A673 (cell line): ENCODE measurements at regions not wholly inside any gene's neighbourhood (a gene's known extent, or its start where the extent isn't known, plus 50 kb on each side); places are given as distances from the start of the nearest gene placed in this dataset.
A peak's percentile ranks its signal among the peaks of the same experiment; 100 is the strongest.

Experiments
- BruUV-seq: library from RNA; stranded (reverse); fragments of 400-500 nt; replicated peaks from 2 replicates; lab custom pipeline; 2021; lab: Mats Ljungman, UMichigan
- CTCF ChIA-PET: fragments of 300-600 bp; sonication (Branson Sonifier 250); formaldehyde crosslinking; loops from one replicate; lab custom pipeline; 2022; ENCODE audit warnings: antibody characterized with exemption; lab: Charles Lee
- POLR2A ChIA-PET: fragments of 300-600 bp; sonication (Branson Sonifier 250); formaldehyde crosslinking; loops from one replicate; lab custom pipeline; 2022; ENCODE audit warnings: antibody characterized with exemption; ENCODE audit not compliant: low non-redundant PET; lab: Charles Lee
- DNase-seq: peaks from one replicate; pipeline ENCODE4 v3.0.0-alpha.2; 2015; ENCODE audit warnings: low spot score
- H3K27ac ChIP-seq: fragments of 200-600 bp; sonication (generic); 2 replicates; pipeline ENCODE4 v1.5.1; 2016; ENCODE audit warnings: mixed run types, low read depth, mild to moderate bottlenecking, mixed read lengths, antibody characterized with exemption, low read length; ENCODE audit not compliant: poor library complexity, severe bottlenecking
- H3K27me3 ChIP-seq: fragments of 200-600 bp; sonication (generic); replicated peaks from 2 replicates; pipeline ENCODE4 v1.6.1; 2017; ENCODE audit warnings: mixed run types, low read depth, mild to moderate bottlenecking, mixed read lengths, antibody characterized with exemption, low read length; ENCODE audit not compliant: insufficient read depth, poor library complexity
- H3K36me3 ChIP-seq: fragments of 200-600 bp; sonication (generic); 2 replicates; pipeline ENCODE4 v1.6.1; 2016; ENCODE audit warnings: mixed run types, mild to moderate bottlenecking, mixed read lengths, antibody characterized with exemption, low read length; ENCODE audit not compliant: insufficient read depth, poor library complexity, severe bottlenecking
- H3K4me1 ChIP-seq: fragments of 200-600 bp; sonication (generic); 2 replicates; pipeline ENCODE4 v1.6.1; 2017; ENCODE audit warnings: mixed run types, mild to moderate bottlenecking, mixed read lengths, antibody characterized with exemption, low read length; ENCODE audit not compliant: insufficient read depth, poor library complexity, severe bottlenecking
- H3K4me3 ChIP-seq: fragments of 200-600 bp; sonication (generic); 2 replicates; pipeline ENCODE4 v1.5.1; 2016; ENCODE audit warnings: low read depth, mixed run types, mild to moderate bottlenecking, mixed read lengths, low read length; ENCODE audit not compliant: poor library complexity, severe bottlenecking
- H3K9me3 ChIP-seq: fragments of 200-600 bp; sonication (generic); 2 replicates; pipeline ENCODE4 v1.6.1; 2016; ENCODE audit warnings: mixed run types, low read depth, mild to moderate bottlenecking, mixed read lengths, antibody characterized with exemption, low read length; ENCODE audit not compliant: poor library complexity, severe bottlenecking
- CTCF ChIP-seq: fragments of 300-800, 200-600 bp; sonication (generic); conservative IDR thresholded peaks from 2 replicates; pipeline ENCODE4 v1.5.1; 2017; ENCODE audit warnings: low read depth, mild to moderate bottlenecking, antibody characterized with exemption, low read length, moderate library complexity, mixed read lengths
- EZH2 ChIP-seq: fragments of 200-600 bp; sonication (generic); IDR thresholded peaks from 2 replicates; pipeline ENCODE4 v1.6.1; 2017; ENCODE audit warnings: borderline replicate concordance, low read depth, mild to moderate bottlenecking, mixed read lengths, antibody characterized with exemption, low read length; ENCODE audit not compliant: poor library complexity, severe bottlenecking
- intact Hi-C: fragments of 100-400 bp; cut with micrococcal nuclease; formaldehyde crosslinking; loops from one replicate; pipeline ENCODE4 v1.10.0; 2022; ENCODE audit not compliant: unreplicated experiment

- H3K36me3 ChIP-seq: no peaks in the 10 kb centered on the region
- H3K4me1 ChIP-seq: peaks cover 13% of the 10 kb centered on the region
- no peak for DNase-seq
- ChIA-PET CTCF (no interaction called here), POLR2A (interaction anchor here (0.6 kb wide), 1 partner anchor 531 kb away, joined by 3 read pairs; no protein-coding TSS in a partner anchor)
- H3K4me3 ChIP-seq: no peak overlapping the region
- H3K9me3 ChIP-seq: no peaks in the 10 kb centered on the region
- H3K27me3 ChIP-seq: no peaks in the 10 kb centered on the region
- intact Hi-C loops: no loop called here
- no TSS peak for BruUV-seq
- H3K27ac ChIP-seq: no peak overlapping the region
- TF ChIP-seq EZH2 (no peak), CTCF (no peak)
Measured at GRCh38 chr6:134651519-134651918, 298.4 kb downstream of the ALDH8A1 start.

DNA sequence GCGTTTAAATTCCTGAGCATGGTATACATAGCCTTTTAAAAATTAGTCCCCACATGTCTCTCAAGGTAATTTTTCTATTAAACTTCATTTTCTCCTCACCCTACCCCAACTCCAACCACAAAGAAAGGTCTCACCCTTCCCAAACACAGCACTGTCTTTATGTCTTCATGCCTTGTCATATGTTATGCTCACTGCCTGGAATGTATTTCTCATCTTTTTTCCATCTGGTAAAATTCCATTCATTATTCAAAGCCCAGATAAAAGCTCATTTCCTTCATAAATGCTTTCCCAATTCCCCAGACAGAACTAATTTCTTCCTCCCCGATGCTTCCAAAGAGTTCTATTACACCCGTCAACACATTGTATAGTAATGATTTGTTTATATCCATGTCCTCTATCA, 302.0 kb downstream of the ALDH8A1 start:
- H3K27me3 ChIP-seq: no peaks in the 10 kb centered on the region
- CTCF ChIA-PET: no interaction called here
- no peak overlapping the region for H3K27ac ChIP-seq
- H3K4me3 ChIP-seq: no peak overlapping the region
- no peak for TF ChIP-seq CTCF
- no peak for TF ChIP-seq EZH2
- POLR2A ChIA-PET: interaction anchor here (0.7 kb wide), 1 partner anchor 444 kb away, joined by 3 read pairs; no protein-coding TSS in a partner anchor
- H3K4me1 ChIP-seq: peaks cover 28% of the 10 kb centered on the region
- BruUV-seq: no TSS peak
- no peaks in the 10 kb centered on the region for H3K36me3 ChIP-seq
- no peaks in the 10 kb centered on the region for H3K9me3 ChIP-seq
- peak; percentile 87 for DNase-seq
- intact Hi-C loops: no loop called here

DNA sequence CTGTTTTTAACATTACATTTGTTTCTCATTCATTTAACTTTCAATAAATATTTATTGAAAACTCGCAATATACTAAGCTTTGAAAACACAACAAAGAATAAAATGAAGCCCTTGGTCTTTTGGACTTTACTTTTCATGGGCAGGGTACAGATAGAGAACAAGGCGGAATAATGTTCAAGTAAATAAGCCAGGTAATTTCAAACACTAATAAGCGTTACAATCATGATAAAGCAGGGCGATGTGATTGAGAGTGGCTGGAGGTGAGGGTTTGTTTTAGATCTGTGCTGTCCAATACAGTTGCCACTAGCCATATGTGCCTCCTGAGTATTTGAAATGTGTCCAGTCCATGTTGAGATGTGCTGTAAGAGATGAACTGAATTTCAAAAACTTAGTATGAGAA, 307.1 kb downstream of the ALDH8A1 start:
- no peak for TF ChIP-seq CTCF
- no peak for TF ChIP-seq EZH2
- H3K4me3 ChIP-seq: no peak overlapping the region
- CTCF ChIA-PET: interaction anchor here (2.8 kb wide), 1 partner anchor 469 kb away, joined by 12 read pairs; no protein-coding TSS in a partner anchor
- POLR2A ChIA-PET: no interaction called here
- intact Hi-C loops: loop anchor here (5.0 kb wide), 1 partner anchor 179 kb away; no protein-coding TSS in a partner anchor
- peaks cover 35% of the 10 kb centered on the region for H3K4me1 ChIP-seq
- no peak for DNase-seq
- H3K9me3 ChIP-seq: no peaks in the 10 kb centered on the region
- BruUV-seq: no TSS peak
- H3K36me3 ChIP-seq: no peaks in the 10 kb centered on the region
- no peak overlapping the region for H3K27ac ChIP-seq
- H3K27me3 ChIP-seq: no peaks in the 10 kb centered on the region
